NCI-H2227 treated with DMSO at 0.1 percent for 48 hours (cell line): ENCODE measurements at regions not wholly inside any gene's neighbourhood (a gene's known extent, or its start where the extent isn't known, plus 50 kb on each side); places are given as distances from the start of the nearest gene placed in this dataset.
A peak's percentile ranks its signal among the peaks of the same experiment; 100 is the strongest.
"Not testable (repeated sequence)": the region's sequence is repeated elsewhere in the genome, so short reads cannot be mapped to it uniquely, and the experiment has no call there.

Experiments
- DNase-seq: peaks from one replicate; lab custom pipeline; 2025; lab: John Stamatoyannopoulos, UW

DNA sequence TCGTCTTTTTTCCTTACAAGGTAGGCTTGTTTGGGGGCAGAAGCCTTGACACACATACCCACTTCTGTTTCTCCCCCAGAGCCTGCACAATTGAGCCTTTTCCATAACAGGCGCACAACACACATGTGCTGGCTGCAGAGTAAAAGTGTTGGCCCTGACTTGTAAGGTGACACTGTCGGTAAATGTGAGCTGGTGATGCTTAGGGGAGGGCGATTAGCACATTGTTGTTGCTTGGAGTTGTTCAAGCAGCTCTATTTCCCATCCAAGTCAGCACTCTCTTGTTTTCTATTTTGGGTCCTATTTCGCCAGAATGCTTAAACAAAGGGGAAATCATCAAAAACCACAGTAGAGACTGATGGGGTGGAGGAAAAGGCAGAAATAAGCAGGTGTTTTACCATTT lies 51.9 kb upstream of the PTPRJ start:
- no peak for DNase-seq

DNA sequence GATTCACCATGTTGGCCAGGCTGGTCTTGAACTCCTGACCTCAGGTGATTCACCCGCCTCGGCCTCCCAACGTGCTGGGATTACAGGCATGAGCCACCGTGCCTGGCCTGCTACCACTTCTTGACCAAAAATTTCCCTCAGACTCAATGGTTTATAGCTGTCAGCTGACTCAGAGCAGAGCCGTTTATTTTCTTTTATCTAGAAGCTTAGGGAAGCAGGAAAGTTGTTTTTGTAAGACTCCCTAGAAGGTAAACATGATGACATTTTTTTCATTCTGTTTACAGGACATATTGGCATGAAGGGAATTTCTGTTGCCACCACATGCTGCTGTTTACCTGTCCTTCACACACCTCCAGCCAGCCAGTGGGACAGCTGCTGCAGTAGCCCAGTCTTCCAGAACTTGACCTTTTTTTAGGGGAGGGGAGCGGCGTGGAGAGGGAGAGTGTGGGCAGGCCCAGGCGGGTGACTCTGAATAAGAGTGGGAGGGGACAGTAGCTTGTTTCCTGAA lies 56.1 kb upstream of the PTPRJ start:
- no peak for DNase-seq

DNA sequence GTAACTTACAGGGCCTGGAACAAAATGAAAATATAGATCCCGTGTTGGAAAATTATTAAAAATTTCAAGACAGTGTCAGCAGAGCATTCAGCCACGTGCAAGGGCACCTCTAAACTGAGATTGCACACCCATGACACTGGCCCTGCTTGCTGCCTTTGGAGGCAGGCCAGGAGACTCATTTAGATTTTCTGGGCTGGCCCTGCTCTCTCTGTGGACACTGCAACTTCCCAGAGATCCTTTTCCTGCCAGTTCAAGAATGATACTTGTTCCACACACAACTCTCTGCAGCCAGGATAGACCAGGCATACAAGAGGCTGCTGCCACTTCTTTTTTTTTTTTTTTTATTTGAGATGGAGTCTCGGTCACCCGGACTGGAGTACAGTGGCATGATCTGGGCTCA lies 56.7 kb upstream of the PTPRJ start:
- DNase-seq = no peak

DNA sequence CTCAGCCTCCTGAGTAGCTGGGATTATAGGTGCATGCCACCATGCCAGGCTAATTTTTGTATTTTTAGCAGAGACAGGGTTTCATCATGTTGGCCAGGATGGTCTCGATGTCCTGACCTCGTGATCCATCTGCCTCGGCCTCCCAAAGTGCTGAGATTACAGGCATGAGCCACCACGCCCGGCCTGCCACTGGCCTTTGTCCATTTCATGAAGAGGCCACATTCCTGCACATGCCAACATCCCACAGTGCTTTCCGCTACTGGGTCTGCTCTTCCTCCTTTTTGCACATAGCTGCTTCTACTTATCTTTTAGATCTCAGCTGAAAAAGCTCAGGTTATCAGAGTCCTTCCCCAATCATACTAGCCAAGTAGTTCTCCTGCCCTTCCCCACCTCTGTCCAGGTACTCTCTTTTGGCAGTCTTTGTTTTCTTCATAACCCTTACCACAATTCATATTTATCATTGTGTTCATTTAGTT lies 59.2 kb upstream of the PTPRJ start:
- not testable (repeated sequence) for DNase-seq

DNA sequence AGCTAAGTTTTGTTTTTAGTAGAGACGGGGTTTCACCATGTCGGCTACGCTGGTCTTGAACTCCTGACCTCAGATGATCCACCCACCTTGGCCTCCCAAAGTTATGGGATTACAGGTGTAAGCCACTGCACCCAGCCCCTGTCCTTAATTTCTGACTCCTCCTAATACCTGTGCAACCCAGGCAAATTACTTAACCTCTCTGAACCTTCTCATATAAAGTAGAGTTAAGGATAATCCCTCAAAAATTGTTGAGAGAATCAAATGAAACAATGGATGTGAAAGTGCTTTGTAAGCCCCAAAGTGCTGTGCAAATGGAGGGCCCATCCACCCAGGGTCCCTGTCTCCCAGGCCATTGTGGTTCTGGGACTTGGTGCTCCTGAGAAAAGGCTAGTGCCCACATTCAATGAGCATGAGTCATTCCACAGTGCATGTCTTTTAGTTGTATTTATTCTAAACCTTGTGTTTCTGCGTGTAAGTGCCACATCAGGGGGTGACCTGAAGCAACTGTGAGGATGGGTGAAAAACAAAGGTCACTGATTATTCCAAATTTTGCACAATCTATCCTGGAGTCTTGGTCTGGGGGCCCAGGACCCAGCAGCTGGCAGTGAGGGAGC lies 61.4 kb upstream of the PTPRJ start:
- DNase-seq = no peak

DNA sequence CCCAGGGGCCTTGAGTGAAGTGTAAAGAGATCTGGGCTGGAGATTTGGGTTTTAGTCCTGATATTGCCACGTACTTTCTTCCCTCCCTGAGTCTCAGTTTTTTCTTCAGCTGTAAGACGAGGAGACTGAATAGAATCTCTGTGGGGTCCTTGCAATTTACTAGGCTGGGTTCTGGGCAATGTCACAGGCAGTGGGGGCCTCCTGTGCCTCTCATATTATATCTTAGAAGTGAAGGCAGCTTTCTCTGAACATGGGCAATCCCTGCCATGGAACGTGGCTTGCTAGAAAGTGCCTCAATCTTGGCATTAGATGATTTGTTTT lies 62.0 kb upstream of the PTPRJ start:
- no peak for DNase-seq

DNA sequence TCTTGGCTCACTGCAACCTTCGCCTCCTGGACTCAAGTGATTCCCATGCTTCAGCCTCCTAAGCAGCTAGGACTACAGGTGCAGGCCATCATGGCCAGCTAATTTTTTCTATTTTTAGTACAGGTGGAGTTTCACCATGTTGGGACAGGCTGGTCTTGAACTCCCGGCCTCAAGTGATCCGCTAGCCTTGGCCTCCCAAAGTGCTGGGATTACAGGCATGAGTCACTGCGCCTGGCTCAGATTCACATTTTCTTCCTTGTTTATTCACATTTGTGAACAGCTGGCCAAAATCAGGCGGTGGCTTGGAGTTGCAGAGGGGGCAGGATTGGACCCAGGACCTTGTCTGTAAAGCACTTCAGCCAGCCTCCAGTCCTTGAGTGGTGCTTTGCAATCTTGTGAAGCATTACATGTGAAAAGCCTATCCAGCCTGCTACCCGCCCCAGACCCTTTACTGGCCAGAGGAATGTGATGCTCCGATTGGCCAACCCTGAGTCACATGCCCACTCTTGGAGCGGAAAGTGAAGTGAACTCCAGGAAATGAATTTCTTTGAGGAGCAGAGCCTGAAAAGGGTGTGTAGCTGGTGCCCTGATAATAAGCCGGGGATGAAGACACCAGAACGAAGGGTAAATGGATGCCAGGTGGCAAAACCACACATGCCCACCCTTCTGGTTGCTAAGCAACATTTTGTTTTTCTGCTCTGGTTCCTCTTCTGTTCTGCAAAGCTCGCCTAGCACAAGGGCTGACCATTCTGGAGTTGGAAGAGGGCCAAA lies 62.6 kb upstream of the PTPRJ start:
- DNase-seq = peak; percentile 17

DNA sequence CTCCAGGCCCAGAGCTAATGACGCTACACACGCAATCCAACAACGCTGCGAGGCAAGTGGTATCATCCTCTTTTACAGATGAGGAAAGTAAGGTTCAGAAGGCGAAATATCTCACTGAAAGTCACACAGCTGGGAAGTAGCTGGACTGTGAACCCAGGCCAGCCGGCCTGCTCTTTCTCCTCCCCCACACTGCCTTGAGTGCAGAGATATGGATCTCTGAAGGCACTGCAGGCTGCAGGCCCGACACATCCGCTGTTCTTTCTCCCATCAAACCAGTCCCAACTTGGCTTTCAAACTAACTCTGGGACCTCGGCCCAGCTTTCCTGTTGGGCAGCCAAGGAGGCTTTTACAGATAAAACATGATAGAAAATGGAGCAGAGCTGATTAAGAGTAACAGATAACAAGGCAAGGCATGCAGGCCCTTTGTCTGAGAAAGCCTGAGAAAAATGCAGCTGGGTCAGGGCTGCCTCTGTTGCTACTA lies 64.0 kb upstream of the PTPRJ start:
- DNase-seq = no peak

DNA sequence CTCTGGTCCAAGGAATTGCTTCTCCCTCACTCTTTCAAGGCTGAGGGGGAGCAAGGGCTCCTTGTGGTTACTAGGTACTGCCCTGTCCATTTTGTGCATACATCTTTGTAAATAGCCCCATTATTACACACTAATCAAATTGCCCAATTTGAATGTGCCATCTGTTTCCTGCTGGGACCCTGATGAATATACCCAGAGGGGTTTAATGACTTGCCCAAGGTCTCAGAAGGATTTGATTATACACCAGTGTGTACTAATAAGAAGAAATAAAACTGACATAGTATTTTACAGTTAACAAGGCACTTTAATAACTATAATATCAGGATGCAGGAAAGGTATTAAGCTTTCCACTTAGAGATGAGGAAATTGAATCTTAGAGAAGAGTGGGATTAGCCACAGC lies 64.6 kb upstream of the PTPRJ start:
- no peak for DNase-seq

DNA sequence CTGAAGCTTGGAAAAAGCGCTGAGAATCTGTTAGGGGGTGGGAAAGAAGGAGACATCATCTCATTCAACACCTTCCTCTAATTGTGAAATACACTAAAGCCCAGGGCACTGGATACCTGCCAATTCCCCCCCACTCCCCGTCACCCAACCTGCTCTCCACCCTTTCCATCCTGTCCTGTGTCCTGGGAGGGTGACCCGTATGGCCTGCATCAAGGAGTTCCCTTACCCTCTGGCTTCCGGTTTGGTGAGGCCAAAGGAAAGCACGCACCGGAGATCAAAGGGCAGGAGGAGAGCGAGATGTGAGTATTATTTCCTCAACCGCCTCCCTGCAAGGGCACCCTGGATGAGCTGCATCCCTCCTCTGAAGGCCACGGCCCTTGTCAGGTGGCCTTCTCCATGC lies 65.0 kb upstream of the PTPRJ start:
- no peak for DNase-seq

DNA sequence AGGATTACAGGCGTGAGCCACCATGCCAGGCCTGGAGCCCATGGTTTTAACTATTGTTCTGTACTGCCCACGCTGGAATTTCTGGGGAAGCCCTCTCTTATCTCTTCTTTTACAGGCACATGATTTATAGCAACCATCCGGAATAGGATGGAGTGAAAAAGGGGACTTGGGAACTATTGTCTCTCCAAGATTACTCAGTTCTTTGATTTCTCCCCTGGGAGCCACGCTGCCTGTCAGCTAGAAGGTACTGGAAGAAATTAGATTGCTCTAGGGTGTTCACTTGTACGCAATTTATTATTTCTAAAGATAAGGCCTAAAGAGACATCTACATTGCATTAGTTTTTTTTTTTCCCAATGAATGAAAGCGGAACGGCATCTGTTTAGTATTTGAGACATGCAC lies 65.6 kb upstream of the PTPRJ start:
- no peak for DNase-seq

DNA sequence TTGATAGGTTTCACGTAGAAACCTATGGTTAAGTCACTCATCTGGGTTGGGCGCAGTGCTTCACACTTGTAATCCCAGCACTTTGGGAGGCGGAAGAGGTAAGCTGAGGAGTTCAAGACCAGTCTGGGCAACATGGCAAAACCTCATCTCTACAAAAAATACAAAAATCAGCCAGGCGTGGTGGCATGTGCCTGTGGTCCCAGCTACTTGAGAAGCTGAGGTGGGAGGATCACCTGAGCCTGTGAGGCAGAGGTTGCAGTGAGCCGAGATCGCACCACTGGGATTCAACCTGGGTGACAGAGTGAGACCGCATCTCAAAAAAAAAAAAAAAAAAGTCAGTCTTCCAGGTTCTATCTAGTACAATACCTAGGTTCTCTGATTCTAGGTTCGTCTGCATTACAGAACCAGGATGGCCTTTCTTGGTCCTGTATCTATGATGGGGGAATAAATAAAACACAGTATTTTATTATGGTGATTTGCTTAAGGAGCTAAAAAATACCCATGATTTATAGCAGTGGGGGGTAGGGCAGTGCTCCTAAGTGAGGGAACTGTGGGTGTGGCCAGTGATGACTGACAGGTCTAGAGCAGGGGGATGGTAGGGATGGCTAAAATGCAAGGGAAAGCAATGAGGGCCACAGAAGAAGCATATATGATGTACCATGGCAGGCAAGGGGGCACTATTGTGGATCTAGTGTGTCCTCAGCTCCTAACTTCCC lies 65.5 kb upstream of the NUP160 start:
- no peak for DNase-seq

DNA sequence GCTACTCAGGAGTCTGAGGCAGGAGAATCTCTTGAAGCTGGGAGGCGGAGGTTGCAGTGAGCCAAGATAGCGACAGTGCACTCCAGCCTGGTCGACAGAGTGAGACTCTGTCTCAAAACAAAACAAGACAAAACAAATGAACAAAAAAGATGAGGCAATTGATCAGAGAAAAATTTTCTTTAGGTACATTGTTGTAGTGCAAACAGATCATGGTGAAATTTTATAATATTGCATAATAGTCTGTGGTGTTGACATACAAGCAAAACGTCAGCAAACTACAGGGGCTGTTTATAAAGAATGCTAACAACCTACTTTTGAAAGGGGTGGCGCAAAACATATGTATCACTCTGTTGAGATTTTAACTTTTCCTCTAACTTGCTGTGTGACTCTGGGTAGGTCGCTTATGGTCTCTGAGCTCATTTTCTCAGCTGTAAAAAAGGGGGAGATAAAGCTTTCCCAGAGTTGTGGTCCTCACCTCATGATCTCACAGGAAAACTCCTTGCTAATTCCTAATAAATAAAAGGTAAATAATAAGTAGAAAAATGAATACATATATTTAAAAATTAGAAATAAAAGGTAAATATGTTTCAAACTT lies 64.8 kb upstream of the NUP160 start:
- DNase-seq = no peak

DNA sequence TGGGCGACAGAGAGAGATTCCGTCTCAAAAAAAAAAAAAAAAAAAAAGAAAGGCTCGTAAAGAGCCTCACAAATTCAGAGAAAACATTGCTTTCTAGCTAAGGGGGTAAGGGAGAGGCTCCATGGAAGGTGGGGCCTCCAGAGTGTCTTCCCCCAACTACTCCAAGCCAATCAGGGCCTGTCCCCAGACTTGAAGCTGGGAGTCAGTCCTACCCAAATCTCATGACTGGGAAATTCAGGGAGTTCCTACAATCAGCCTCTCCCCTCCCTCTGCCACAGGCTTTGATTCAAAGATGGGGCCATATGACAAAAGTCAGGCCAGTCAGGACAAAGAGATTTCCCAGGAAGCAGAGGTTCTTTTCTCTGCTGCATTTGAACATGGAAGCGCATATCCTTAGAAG lies 63.0 kb upstream of the NUP160 start:
- no peak for DNase-seq

DNA sequence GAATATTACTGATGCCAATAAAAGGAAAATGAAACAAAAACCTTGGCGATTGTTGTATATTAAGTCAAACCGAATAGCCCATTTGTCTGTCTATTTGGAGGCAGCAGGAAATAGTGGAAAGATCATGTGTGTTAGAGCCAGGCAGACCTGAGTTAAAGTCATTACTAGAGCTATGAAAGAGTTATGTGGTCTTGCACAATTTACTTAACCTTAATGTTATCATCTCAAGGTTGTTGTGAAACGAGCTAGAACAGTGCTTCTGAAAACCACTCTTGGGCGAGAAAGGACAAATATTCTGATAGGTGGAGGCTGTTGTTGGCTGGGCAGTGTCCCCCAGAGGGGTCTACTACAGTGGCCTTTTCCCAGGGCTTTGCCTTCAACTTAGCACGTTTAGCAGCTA lies 60.0 kb upstream of the NUP160 start:
- DNase-seq = no peak

DNA sequence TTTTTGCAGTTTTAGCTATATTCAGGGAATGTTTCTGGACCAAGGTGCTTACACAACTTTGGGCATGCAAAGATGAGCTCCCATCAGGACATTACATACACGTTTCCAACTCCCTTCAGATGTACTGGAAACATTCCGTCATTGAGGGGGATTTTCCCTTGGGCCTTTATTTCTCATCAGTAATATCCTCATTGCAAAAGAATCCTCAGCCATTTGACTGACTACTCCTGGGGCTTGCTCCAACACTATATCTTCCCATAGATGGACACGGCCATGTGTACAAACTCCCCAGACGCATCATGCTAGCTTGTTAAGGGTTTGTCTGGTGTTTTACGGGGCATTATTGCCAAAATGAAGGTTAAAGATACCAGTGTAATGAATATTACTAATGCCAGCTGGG lies 59.3 kb upstream of the NUP160 start:
- DNase-seq = no peak

DNA sequence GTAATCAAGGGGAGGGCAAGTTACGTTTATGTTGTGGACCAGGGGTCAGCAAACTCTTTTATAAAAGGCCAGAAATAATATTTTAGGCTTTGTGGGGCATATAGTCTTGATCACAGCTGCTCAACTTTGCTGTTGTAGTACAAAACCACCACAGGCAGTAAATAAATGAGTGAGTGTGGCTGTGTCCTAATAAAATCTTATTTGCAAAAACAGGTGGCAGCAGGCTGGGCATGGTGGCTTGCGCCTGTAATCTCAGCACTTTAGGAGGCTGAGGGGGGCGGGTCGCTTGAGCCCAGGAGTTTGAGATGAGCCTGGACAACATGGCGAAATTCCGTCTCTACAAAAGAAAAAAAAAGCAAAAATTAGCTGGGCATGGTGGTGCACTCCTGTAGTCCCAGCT lies 57.9 kb upstream of the NUP160 start:
- DNase-seq = no peak

DNA sequence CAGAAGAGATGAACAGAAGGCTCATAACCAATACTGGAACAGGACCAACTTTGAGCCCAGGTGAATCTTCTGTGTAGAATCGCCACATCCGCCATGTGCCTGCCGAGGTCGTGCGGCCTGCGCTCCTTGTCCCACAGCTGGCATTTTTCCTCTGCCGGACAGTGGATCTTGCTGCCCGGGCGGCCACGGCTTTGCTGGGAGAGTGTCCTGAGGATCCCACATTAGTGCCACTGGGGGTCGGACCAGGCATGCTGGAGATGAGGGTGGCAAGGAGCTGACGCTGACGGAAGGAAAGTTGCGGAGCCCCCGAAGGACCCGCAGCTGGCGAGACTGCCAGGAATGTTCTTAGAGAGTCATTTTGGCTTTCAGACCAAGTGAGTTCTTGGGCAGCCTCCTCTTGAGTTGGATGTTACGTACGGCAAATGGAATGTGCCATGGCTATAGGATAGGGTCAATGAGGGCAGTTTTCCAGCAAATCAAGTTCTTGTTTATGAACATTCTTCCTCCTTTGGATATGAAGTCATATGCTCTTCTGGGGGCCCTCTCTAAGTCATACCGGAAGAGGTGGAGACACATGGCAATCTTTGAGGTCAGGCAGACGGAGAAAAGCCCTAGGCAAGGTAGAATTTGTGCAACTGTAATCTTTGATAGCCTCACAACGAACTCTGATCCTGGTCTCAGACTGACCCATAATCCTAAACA lies 57.4 kb upstream of the NUP160 start:
- DNase-seq = no peak

DNA sequence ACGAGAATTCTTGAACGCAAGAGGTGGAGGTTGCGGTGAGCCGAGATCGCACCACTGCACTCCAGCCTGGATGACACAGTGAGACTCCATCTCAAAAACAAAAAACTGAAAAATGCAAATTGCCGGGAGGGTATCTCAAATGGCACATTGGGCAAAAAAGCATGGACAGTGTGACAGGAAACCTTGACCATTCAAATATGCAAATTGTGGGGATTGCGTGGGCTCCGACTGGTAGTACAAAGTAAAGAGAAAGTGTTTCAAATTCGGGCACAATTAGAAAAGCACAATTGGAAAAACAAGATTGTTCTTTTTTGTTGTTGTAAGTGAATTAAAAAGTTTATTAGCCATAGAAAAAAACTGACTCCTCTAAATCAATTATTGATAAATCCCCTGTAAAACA lies 56.7 kb upstream of the NUP160 start:
- DNase-seq = no peak

DNA sequence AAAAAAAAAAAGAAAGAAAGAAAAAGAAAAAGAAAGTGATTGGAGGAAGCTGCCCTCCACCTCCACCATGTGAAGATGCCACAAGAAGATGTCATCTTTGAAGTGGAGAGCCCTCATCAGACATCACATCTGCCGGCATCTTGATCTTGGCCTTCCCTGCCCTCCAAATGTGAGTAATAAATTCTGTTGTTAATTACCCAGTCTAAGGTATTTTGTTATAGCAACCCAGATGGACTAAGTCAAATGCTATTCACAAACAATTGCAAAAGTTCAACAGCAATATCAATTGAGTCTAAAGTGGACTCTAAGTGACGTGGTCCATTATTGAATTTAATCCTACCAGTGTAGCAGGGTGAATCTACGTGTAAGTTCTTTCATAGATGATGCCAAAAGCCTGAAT lies 55.9 kb upstream of the NUP160 start:
- DNase-seq = no peak

DNA sequence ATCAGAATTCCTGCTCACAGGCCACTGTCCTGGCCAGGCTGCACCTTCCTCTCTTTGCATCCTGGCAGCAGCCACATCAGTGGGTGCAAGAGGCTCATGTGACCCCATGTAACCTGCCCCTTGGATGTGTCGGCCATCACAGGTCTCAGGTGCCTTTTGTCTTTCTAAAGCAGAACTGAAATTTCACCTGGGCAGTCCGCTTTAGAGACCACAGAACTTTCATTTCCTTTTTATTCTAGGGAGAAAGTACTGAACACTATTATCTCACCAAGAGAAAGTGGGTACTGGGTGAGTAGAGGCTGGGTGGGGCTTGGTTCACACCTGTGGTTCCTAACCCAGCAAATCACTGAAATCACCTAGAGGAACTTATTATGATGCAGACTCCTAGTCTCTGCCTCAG lies 51.7 kb upstream of the NUP160 start:
- DNase-seq = no peak
